ENCODE measurements at regions not wholly inside any gene's neighbourhood (a gene's known extent, or its start where the extent isn't known, plus 50 kb on each side); places are given as distances from the start of the nearest gene placed in this dataset.
A peak's percentile ranks its signal among the peaks of the same experiment; 100 is the strongest.

- peaks cover 29% of the 10 kb centered on the region for H3K4me1 ChIP-seq (ENCODE audit: insufficient read depth, low read length, severe bottlenecking)
- H4K20me1 ChIP-seq (ENCODE audit: insufficient read depth, low read length) = no peaks in the 10 kb centered on the region
- no peaks in the 10 kb centered on the region for H3K36me3 ChIP-seq (ENCODE audit: insufficient read depth, low read length)
- H3F3A ChIP-seq (ENCODE audit: insufficient read depth, low read length) = no peaks in the 10 kb centered on the region
- no peak overlapping the region for H3K4me3 ChIP-seq (ENCODE audit: low read depth, low read length, poor library complexity, severe bottlenecking)
- no peak overlapping the region for H3K27ac ChIP-seq (ENCODE audit: low read depth, low read length, poor library complexity, severe bottlenecking)
- H3K9me2 ChIP-seq (ENCODE audit: low read depth, low read length) = no peaks in the 10 kb centered on the region
- peak overlapping the region; percentile 39 for H2AFZ ChIP-seq (ENCODE audit: low read length)
- H3K79me2 ChIP-seq (ENCODE audit: insufficient read depth, low read length) = no peaks in the 10 kb centered on the region
- TF ChIP-seq CTCF (IDR thresholded peaks at IDR 0.05; ENCODE audit: low read length) (no peak), EZH2 (IDR thresholded peaks at IDR 0.05; ENCODE audit: borderline replicate concordance, low read length) (no peak)
- no peaks in the 10 kb centered on the region for H3K9me3 ChIP-seq (ENCODE audit: low read length)
- no peaks in the 10 kb centered on the region for H3K27me3 ChIP-seq (ENCODE audit: insufficient read depth, low read length)
- H3K4me2 ChIP-seq (ENCODE audit: low read length) = no peak overlapping the region
- no peak overlapping the region for H3K9ac ChIP-seq (ENCODE audit: low read length)
Measured at GRCh38 chr1:193614275-193614674, 427.9 kb upstream of the B3GALT2 start.

GRCh38 chr1:193613041-193613440, 426.6 kb upstream of the B3GALT2 start:
- no peak overlapping the region for H3K4me2 ChIP-seq (ENCODE audit: low read length)
- H3K36me3 ChIP-seq (ENCODE audit: insufficient read depth, low read length) = no peaks in the 10 kb centered on the region
- no peaks in the 10 kb centered on the region for H4K20me1 ChIP-seq (ENCODE audit: insufficient read depth, low read length)
- peak overlapping the region; percentile 39 for H2AFZ ChIP-seq (ENCODE audit: low read length)
- H3K4me3 ChIP-seq (ENCODE audit: low read depth, low read length, poor library complexity, severe bottlenecking) = no peak overlapping the region
- H3K4me1 ChIP-seq (ENCODE audit: insufficient read depth, low read length, severe bottlenecking) = peaks cover 29% of the 10 kb centered on the region
- no peaks in the 10 kb centered on the region for H3K9me2 ChIP-seq (ENCODE audit: low read depth, low read length)
- H3K9me3 ChIP-seq (ENCODE audit: low read length) = no peaks in the 10 kb centered on the region
- no peaks in the 10 kb centered on the region for H3K27me3 ChIP-seq (ENCODE audit: insufficient read depth, low read length)
- TF ChIP-seq EZH2 (IDR thresholded peaks at IDR 0.05; ENCODE audit: borderline replicate concordance, low read length) (no peak), CTCF (IDR thresholded peaks at IDR 0.05; ENCODE audit: low read length) (no peak)
- no peaks in the 10 kb centered on the region for H3K79me2 ChIP-seq (ENCODE audit: insufficient read depth, low read length)
- H3K9ac ChIP-seq (ENCODE audit: low read length) = no peak overlapping the region
- no peaks in the 10 kb centered on the region for H3F3A ChIP-seq (ENCODE audit: insufficient read depth, low read length)
- no peak overlapping the region for H3K27ac ChIP-seq (ENCODE audit: low read depth, low read length, poor library complexity, severe bottlenecking)

GRCh38 chr1:193609592-193609991, 423.2 kb upstream of the B3GALT2 start:
- no peaks in the 10 kb centered on the region for H3K9me2 ChIP-seq (ENCODE audit: low read depth, low read length)
- TF ChIP-seq EZH2 (IDR thresholded peaks at IDR 0.05; ENCODE audit: borderline replicate concordance, low read length) = no peak
- TF ChIP-seq CTCF (IDR thresholded peaks at IDR 0.05; ENCODE audit: low read length) = no peak
- H3K4me3 ChIP-seq (ENCODE audit: low read depth, low read length, poor library complexity, severe bottlenecking) = no peak overlapping the region
- no peak overlapping the region for H2AFZ ChIP-seq (ENCODE audit: low read length)
- H3K9ac ChIP-seq (ENCODE audit: low read length) = no peak overlapping the region
- no peaks in the 10 kb centered on the region for H3K9me3 ChIP-seq (ENCODE audit: low read length)
- H3K36me3 ChIP-seq (ENCODE audit: insufficient read depth, low read length) = no peaks in the 10 kb centered on the region
- no peak overlapping the region for H3K4me2 ChIP-seq (ENCODE audit: low read length)
- H4K20me1 ChIP-seq (ENCODE audit: insufficient read depth, low read length) = no peaks in the 10 kb centered on the region
- H3K79me2 ChIP-seq (ENCODE audit: insufficient read depth, low read length) = no peaks in the 10 kb centered on the region
- no peaks in the 10 kb centered on the region for H3K27me3 ChIP-seq (ENCODE audit: insufficient read depth, low read length)
- no peak overlapping the region for H3K27ac ChIP-seq (ENCODE audit: low read depth, low read length, poor library complexity, severe bottlenecking)
- H3F3A ChIP-seq (ENCODE audit: insufficient read depth, low read length) = no peaks in the 10 kb centered on the region
- H3K4me1 ChIP-seq (ENCODE audit: insufficient read depth, low read length, severe bottlenecking) = peaks cover 19% of the 10 kb centered on the region
